GM21619 (cell line): ENCODE measurements at regions not wholly inside any gene's neighbourhood (a gene's known extent, or its start where the extent isn't known, plus 50 kb on each side); places are given as distances from the start of the nearest gene placed in this dataset.
"Not testable (repeated sequence)": the region's sequence is repeated elsewhere in the genome, so short reads cannot be mapped to it uniquely, and the experiment has no call there.

ENCODE experiments used
- ATAC-seq: cut with Tn5 transposase; IDR thresholded peaks from one replicate; pipeline ENCODE4 v1.9.1; 2021; ENCODE audit not compliant: unreplicated experiment

DNA sequence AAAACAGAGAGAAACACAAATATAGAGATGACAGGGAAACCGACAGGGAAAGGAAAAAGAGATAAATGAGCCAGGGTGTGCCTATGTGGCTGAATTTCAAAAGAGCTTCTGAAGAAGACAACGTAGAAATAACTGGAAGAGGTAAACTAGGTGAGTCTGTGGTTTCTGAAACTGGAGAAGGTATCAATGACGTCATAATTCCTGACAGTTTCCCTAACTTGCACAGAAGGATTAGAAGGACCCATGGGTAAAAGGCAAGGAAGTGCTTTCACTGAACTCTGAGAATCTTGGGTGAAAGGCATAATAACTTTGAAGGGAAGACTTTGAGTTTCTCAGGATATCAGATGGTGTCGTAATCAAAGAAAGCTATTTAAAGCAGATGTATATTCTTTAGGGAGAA lies 790.8 kb upstream of the NUDT12 start:
- ATAC-seq = no peak

DNA sequence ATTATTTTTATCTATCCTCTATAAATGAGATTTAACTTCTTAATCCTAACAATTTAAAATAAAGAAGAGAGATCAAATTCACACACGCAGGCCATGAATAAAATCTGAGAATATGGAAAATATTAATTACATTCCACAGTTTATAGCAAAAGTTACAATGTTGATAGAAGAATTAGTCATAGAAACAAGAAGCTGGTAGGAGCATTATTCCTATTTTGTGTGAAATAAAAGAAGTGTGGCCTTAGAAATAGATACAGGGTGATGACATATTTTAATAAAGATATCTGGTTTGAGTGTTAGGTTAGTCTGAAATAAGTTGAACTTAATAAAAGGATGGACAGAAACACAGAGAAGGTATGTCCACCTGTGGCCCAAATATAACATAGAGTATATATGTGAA lies 790.4 kb upstream of the NUDT12 start:
- ATAC-seq = no peak

DNA sequence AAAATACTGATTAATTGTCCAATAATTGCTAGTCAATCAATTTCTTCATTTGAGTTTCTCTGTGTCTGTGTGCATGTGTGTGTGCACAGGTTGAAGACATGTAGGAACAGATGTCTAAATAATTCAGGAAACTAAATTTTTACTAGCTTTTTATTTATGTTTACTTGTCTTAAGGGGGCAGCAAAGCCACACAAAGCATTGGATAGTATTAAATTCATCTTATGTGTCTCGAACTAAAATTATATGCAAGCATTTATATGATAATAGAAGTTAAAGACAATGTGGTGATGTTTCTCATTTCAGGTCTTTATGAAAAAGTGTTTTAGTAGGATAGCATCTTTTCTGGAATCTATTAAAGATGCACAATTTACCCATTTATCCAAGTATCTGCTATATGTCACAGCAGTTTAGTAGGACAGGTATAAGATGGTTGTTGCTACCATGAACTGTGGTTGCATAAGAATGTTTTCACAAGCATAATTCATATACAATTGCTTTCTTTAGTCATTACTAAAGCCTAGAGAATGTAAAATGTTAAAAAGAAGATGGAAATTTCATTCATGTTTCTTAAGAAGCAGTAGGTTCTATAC lies 784.6 kb upstream of the NUDT12 start:
- no peak for ATAC-seq

DNA sequence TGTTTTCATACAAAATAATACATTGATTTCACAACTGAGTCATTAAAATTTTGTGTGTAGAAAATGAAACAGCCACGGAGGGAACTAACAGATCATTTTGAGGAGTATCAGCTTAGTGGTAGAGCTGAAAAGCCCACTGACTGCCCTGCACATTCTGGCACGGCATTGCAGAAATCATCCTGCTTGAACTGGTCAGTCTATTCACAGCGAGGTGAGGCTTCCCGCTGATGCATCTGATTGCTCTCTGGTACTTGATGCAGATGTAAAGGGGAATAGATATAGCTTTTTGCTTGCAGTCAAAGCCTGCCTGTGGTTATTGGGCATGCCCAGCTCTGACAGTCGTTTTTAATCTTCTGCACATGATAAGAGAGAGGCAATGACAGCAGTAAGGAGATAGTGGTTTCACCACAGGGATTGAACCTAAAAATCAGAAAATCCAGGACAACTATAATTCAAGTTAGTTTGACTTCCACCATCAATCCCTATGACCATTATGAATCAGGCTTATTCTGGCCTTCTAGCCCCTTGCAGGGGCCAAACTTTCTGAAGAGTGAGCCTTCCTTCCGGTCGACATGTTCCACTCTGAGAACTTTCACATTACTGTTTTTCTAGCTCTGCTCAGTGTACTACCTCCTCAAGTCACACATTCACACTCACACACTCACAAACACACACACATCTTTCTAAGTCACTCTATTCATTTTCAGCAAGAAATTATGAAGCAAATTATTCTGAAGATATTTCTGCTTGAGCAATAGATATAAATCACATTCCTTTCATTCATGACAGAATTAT lies 782.8 kb upstream of the NUDT12 start:
- ATAC-seq = no peak

DNA sequence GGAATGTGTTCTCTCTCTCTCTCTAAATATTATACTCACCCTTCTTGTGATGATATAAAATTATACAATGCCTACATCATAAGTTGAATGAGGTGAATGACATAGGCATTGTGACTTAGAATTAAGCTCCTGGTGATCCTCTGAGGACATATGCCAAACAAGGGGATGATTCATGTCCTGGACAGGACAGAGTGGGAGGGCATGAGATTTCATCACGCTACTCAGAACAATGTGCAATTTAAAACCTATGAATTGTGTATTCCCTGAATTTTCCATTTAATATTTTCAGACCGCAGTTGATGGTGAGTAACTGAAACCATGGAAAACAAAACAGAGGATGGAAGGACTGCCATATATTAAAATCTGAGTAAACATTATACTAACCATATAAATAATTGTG lies 782.2 kb upstream of the NUDT12 start:
- no peak for ATAC-seq

DNA sequence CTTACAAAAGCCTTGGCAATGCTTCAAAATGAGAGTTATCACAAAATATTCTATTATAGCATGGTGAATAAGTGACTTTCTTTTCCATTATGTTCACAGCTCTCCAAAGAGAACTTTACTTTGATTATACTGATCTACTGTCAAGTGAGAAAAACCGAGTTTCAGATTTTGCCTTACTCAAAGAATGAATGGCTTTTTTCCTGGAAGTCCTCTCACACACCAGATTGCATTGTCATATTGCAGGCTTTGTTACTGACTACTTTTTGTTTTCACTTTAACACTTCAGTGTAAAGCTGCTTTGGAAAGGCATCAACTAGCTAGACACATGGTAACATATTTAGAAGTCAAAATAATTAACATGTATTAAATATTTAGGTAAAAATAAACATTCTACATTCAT lies 765.2 kb upstream of the NUDT12 start:
- ATAC-seq = no peak

DNA sequence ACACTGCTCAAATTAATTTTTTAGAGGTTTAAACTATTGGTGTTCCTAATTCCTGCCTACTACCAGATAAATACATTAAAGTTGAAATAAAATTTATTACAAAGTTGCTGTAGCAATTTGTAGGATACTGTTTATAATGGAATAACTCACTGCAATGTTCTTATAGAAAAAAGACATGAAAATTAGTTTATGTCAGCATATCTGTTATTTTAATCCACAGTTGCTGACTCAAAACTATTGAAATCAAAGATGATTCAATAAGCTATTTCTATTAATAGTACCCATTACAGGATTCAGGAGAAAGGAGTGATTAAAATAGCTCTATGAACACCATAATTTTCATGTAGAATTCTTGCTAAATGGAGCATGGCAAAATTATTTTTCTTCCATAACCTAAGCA lies 764.4 kb upstream of the NUDT12 start:
- no peak for ATAC-seq

DNA sequence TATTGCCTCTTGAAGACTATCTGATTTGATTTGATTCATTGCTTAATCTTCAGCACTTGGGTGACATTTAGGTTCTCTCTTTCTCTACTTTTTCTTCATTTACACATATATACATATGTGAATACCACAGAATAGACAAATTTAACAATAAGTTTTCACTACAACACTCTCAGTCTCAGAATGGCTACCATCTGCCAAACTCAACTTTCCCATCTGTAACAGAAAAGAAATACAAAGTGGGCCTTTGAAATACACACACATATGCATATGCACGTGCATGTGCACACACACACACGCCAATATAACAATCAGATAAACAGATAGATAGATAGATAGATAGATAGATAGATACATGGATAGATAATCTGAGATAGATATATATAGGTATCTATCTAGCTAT lies 762.8 kb upstream of the NUDT12 start:
- no peak for ATAC-seq

DNA sequence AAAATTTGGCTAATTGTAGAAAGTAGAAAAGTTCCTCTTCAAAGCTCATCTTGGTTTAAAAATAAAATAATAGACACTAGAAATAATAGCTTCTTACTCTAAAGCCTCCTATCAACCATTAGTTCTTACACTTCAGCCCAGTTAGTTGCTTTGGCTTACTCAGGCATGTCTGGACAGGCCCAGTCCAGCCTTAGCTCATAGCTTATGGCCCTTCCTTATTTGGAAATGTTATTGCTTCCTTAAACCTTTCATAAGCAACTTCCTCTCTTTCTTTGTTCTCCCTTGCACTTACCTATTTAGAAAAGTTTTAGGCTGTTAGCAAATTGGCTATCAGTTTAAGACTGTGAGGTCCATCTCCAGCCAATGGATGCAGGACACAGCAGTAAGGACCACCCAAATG lies 754.1 kb upstream of the NUDT12 start:
- ATAC-seq = not testable (repeated sequence)

DNA sequence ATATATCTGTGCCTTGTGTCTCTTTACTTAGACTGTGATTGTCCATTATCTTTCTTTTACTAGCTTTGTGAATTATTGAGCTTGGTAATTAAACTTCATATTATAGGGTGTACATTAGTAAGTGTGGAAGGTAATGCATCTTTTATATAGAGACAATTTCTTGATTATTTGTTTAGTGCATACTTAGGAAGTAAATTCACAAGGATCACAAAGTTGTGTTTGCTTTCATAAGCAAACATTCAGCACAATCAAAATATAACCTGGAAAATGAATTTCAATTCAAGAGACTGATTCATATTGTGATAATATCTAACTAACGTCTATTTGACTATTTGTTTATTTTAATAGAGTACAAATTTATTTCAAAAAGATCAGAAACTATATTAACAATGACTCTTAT lies 749.9 kb upstream of the NUDT12 start:
- no peak for ATAC-seq

DNA sequence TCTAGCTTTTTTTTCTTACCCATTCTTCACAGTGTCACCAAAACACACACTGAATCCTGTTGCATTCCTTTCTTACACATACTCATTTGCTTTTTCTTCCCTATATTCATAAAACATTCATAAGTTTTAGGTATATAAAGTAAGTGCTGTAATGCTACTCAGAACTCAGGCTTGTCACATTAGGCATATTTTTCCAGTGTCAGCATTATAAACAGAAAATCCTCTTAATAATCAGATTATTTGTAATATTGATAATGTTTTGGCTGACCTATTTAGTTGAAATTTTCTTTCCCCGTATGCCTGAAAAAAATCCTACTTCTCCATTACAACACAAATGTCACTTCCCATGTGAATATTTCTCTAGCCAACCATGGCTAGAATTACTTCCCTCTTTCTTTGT lies 743.0 kb upstream of the NUDT12 start:
- ATAC-seq = no peak

DNA sequence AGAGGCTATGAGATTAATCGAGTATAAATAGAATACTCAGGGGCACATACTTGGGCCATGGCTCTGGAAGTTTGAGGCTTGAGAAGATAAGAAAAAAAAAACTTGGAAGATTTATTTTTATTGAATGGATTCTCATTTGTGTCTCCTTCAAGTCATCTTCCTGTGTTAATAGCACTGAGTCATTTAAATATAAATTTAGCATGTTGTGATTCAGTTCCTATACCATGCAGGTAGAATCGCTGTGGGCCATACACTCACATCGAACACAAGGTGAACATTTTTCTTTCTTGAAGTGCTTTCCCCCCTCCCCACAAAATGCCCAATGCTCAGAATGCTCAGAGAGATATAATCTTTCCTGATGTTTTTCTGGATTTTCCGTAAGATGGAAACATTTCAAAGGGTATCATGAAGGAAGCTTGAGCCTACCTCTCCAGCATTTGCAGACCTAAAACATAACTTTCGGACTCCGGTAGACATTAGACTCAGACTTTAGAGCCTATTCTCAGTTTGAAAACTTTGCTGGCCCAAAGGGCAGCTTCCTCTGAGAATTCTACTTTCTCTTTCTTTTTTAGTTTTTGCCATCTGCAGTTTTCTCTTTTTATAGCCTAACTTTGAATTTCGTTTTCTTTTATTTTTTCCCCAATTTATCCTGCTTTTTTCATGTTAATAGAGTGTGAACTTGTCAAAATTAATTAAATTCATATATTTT lies 737.6 kb upstream of the NUDT12 start:
- ATAC-seq = no peak

DNA sequence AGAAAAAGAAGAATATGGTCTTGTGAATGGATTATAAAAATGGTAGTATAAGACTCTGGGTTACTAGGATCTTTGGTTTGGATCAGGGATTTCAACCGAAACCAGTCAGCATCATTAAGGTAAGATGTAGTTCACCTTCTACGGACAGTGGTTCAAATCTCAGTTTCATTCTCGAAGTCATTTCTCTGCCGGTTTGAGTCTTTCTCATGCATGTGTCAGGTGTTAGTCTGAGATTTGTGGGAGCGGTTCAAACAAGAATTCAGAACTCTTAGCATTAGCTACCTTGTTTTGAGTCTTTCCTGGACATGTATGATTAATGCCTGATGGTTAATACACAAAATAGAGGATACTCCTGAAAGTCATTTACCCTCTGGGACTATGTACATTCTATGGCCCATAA lies 735.9 kb upstream of the NUDT12 start:
- no peak for ATAC-seq

DNA sequence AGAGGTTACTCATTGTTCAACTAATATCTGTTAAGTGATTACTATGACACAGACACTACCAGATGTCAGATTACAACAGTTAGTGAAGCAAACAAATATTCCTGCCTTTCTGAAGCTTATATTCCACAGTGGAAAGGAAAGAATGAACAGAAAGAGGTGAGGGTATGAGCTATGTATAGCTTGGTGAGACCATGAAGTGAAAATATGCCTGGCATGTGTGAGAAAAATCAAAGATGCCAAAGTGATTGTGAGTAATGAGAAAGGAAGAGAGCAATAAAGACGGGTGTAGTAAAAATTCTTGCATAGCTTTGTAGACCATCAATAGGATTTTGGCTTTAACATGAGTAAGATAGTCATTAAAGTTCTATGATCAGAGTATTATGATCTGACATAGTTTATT lies 734.5 kb upstream of the NUDT12 start:
- no peak for ATAC-seq

DNA sequence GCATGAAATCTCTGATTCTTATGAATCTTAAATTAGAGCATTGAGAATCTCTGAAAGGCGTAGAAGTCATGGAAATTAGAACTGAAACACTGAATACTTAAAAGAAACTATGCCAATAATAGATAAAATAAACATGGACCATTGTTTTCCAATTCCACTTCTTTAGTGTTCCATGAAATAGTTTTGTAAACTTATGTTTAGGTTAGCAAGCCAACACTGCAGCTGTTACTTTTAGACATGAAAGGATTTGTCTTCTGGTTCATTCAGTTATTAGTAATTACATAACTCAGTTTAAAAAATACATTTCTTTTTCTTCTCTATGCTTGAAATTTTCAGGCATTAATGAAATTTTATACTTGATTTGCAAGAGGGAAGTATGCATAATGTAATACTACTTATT lies 733.4 kb upstream of the NUDT12 start:
- no peak for ATAC-seq

DNA sequence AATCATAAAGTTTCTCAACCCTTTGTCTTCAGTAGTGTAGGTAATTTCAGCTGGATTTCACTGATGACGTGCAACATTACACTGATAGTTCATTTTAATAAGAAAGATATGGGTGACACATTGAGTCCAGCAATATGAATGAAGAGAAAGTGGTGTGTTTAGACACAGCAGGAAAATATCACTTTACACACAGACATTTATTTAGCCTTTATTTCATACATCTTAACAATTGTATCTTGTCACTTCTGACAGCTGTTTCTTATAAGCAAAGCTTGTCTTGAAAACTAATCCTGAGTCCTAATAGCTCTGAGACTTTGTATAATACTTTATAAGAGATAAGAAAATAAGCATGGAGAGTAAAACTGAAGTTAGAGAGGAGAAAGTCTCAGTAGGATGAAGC lies 720.5 kb upstream of the NUDT12 start:
- no peak for ATAC-seq

DNA sequence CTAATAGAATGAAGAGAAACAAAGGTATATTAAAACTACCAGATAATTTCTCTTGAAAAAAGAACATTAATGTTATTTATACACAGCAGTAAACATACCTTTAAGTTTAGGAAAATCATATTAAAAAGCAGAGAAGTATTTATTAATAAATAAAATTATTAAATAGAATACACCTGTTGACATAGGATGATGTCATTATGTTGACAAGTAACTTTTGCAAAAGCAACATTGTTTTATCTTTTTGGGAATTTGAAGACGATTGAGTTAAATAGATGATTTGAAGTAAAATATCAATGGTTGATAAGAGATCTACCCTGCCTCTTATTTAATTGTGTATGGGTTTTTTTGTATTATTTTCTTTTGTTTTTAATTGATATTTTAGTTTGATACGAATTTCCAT lies 711.1 kb upstream of the NUDT12 start:
- no peak for ATAC-seq

DNA sequence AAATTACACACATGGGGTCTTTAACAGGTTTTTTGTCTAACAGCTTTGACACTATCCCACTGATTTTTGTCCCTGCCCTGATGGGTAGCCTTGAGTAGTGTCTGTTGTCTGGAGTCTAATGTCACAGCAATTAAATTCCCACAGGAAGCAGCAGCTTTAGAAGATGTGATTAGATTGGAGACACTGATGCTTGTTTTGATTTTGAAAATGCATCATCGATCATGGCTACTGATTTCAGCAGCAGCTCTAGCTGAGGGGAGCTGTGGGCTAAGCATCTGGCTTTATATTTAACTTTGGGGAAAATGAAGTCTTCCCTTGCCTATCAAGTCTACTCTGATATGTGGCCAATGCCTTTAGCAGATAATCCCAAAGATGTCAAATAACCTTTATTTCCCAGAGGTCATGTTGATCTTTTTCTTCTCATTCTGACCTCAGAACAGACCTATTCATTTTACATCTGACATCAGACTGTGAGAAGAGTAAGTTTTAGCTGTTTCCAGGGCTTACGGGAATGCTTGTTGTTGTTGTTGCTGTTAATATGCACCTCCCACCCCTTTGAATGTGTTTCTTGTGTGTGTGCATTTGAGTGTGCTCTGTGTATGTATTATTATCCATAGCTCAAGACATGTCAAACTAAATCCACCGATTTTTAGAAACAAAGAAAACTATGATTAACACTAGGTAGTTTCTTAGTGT lies 704.9 kb upstream of the NUDT12 start:
- no peak for ATAC-seq

DNA sequence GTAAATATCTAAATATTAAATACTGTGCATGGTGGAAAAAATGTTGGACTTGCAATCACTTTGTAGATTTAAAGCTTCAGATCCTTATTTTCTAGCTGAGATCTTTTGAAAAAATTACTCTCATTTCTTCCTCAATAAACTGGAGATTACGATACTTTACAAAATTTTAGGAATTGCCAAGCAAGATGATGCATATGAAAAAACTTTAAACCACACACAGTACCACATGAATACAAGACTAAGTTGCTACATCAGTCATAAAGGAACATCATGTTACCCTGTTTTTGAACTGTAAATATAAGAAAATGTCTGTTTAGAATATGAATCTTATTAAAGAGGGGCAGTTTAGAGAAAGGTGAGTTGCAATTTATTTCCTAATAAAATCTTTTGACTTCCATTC lies 703.6 kb upstream of the NUDT12 start:
- ATAC-seq = no peak

DNA sequence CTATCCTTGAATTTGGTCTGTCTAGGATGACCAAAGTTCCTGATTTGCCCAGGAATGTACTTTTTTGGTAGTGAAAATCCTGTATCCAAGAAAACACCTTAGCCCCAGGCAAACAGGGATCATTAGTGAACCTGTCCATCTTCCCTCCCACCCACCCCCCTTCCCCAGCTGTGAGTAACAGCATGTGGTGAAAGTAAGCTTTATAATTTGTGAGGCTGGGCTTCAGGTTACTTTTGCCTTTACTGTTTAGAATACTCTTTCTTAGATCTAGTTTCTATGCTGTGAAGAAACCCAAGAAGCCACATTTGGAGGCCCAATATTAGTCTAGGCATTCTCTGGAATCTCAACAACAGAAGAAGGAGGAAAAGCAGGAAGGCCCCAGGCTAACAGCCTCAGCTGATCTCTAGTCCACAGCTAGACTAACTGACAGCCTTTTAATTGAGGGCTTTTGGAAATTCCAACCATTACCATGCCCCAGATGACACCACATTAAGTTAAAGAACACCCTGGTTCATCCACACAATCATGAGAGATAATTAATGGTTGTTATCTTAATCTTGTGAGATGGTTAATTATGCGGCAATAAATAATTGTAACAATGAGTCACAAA lies 703.0 kb upstream of the NUDT12 start:
- ATAC-seq = no peak

DNA sequence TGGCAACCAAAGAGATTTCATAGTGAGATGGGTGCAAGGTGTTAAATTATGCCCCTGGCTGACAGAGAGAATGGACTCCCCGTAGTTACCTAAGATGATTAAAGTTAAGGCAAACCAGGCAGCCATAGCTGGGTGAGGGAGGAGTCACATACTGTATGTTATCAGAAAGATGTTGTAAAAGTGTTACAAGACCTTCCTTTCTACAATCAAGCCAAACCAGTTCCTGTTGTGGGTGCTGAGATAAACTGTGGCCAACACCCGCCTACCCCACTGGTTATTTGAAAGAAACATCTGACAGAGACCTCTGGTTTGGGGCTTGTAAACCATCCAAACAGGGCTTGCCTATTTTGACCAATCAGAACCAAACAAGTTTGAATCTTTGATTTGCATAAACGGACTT lies 684.7 kb upstream of the NUDT12 start:
- no peak for ATAC-seq
